ENCODE measurements at regions not wholly inside any gene's neighbourhood (a gene's known extent, or its start where the extent isn't known, plus 50 kb on each side); places are given as distances from the start of the nearest gene placed in this dataset.
"Not testable (repeated sequence)": the region's sequence is repeated elsewhere in the genome, so short reads cannot be mapped to it uniquely, and the experiment has no call there.

DNA sequence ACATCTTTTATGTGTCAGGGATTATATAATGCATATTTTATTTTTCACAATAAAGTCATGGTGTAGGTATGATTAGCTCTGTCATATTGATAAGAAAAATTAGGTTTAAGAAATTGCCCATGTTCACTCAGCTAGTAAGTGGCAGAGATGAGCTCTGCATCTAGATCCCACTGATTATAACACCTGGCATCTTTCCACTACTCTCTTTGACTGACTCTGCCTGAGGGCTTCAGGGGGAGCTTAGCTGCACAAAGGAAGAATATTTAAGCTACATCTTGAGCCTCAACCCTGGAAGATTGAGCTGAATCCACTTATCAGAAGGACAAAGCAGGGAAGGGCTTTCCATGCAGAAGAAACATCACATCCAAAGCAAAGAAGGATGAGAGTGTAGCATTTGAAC is 190.4 kb downstream of the MIS18A start:
- no peak for DNase-seq

DNA sequence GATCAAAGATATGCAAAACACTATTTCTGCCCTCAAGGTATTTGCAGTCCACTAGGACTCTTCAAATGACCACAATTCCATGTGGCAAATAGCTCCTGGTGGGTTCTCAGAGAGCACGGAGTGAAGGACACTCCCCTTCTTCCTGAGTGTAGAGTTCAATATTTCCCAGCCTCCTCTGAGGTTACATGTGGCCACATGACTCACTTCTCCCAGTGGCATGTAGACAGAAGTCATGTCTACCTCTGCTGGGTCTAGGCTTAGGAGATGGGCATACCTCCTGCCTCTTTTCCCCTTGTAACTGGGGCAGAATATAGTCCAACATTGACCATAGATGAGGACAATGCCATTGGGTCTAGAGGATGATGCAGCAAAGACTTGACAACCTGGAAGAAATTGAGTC is 191.4 kb downstream of the MIS18A start:
- DNase-seq: no peak

DNA sequence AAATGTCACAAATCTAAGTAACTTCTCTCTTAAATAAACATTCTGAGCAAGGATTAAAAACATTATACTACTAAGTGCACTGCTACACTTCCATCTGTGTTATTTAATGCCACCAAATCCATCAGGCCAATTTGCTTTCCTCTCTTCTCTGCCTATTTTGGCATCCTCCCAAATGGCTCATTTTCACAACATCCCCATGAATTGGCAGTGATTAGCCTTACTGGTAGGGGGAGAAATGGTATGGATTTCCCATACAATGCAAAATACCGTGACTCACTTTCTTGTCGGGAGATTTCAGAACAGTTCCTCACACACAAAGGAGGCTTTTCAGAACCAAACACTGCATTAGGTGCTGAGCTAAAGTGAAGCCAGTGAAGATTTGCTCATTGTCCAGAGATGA is 195.7 kb downstream of the MIS18A start:
- DNase-seq: no peak

GRCh38 chr21:32082466-32082865 is 196.4 kb downstream of the MIS18A start:
- DNase-seq: no peak

- no peak for DNase-seq
Measured at GRCh38 chr21:32073593-32073992, 200.8 kb downstream of the HUNK start.

GRCh38 chr21:32073190-32073589 is 200.4 kb downstream of the HUNK start:
- DNase-seq: no peak

GRCh38 chr21:32071620-32072019 is 198.8 kb downstream of the HUNK start:
- DNase-seq: not testable (repeated sequence)

GRCh38 chr21:32070676-32071330 is 198.0 kb downstream of the HUNK start:
- DNase-seq: no peak

DNA sequence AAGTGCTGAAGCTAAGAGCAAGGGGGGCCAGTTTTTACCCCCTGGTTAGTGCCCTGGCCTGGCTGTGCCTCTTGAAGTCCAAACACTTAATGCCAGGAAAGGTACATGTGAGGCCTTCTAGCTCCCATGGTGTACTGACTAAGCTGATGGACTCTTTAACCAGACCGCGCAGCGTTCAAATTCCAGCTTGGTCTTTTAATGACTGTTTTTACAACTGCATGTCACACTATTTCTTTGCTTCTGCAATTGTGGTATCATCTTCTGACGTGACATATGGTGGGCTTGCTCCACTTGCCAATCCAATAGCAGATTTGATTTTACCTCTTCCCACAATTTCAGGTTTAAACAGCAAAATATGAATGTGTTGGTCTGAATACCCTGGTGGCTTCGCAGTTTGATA is 197.3 kb downstream of the HUNK start:
- no peak for DNase-seq

DNA sequence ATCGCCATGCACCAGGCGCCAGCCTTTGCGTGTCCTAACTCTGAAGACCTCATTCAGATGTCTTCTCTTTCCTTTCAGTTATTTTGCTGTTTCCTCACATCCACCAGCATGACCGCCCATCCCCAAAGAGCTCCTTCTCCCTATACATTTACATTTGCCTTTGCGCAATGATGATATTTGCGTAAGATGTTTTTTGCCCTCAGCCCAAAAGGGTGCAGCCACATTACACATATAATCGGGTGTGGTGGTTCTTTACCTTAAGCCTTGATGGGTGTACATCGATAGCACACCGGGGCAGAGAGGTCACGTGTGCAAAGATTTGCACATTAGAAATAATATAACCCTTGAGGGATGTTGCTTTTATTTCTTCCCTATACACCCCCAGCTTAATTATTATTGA is 192.8 kb downstream of the HUNK start:
- DNase-seq: no peak

DNA sequence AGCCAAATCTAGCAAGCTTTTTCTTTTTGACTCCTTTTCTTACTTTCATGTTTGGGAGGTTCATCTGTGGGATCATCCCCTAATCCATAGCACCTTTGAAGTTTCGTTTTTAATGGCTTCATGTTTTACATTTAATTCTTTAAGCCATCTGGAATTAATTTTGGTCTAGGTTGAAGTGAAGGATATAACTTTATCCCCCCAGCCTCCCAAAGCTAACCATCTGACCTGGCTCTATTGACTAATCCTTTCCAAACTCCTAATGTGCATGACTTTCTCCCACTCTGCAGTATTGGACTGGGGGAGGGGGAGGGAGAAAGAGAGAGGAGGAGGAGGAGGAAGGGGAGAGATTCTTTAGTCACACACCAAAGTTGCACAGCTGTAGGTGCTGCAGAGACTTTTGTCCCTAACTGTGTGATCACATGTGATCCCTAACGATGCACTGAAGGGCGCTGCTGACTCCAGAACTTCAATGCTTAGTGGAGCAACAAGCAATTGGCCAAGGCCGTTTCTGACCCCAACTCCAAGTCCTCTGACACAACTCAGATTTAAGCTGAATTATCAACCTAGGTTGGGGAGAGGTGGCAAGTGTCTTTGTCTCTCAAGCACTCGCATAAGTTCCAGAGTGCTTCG is 191.6 kb downstream of the HUNK start:
- DNase-seq: no peak

GRCh38 chr21:32062591-32063227 is 189.9 kb downstream of the HUNK start:
- no peak for DNase-seq

DNA sequence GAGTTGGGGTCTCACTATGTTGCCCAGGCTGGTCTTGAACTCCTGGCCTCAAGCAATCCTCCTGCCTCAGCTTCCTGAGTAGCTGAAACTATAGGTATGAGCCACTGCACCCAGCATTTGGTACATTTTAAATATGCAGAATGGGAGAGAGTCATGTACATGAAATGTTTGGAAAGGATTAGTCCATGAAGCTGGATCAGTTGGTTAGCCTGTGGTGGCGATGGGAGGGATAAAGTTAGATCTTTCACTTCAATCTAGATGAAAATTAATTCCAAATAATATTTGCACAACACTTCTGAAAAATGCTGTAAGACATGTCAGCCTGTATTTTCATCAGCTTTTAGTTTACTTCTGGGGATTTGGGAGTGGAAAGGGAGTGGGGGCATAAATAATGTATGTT is 188.9 kb downstream of the HUNK start:
- DNase-seq: no peak

GRCh38 chr21:32056791-32057190 is 184.0 kb downstream of the HUNK start:
- no peak for DNase-seq

DNA sequence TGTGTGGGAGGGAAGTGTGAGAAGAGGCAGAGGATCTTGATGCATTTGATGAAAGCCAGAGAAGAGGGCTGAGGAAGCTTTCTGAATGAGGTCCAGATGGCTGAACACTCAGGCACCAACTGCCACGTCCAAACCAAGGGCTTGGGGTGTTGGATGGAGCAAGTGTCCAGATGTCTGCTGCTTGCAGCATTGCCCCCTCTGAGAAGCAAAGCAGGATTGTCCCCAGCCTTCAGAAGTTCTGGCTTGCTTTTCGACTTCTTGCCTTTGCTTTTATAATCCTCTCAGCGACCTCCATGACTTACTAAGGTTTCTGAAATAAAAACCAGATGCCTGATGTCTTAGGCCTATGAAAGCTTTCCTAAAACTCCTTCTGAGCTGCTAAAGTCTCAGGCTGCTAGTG is 182.5 kb downstream of the HUNK start:
- no peak for DNase-seq
